H54 (cell line): ENCODE measurements at regions not wholly inside any gene's neighbourhood (a gene's known extent, or its start where the extent isn't known, plus 50 kb on each side); places are given as distances from the start of the nearest gene placed in this dataset.

Source experiments
- DNase-seq: peaks from one replicate; pipeline ENCODE4 v3.0.0; 2011; ENCODE audit warnings: low spot score, mixed read lengths; ENCODE audit not compliant: insufficient read length
- FAIRE-seq: peaks from 3 replicates; lab custom pipeline; 2011; peaks lifted over from hg19 to GRCh38; lab: Jason Lieb, UNC
- POLR2A ChIP-seq: IDR thresholded peaks from 2 replicates; pipeline ENCODE4 v1.6.1; 2011; ENCODE audit warnings: low read depth, mild to moderate bottlenecking, low read length

DNA sequence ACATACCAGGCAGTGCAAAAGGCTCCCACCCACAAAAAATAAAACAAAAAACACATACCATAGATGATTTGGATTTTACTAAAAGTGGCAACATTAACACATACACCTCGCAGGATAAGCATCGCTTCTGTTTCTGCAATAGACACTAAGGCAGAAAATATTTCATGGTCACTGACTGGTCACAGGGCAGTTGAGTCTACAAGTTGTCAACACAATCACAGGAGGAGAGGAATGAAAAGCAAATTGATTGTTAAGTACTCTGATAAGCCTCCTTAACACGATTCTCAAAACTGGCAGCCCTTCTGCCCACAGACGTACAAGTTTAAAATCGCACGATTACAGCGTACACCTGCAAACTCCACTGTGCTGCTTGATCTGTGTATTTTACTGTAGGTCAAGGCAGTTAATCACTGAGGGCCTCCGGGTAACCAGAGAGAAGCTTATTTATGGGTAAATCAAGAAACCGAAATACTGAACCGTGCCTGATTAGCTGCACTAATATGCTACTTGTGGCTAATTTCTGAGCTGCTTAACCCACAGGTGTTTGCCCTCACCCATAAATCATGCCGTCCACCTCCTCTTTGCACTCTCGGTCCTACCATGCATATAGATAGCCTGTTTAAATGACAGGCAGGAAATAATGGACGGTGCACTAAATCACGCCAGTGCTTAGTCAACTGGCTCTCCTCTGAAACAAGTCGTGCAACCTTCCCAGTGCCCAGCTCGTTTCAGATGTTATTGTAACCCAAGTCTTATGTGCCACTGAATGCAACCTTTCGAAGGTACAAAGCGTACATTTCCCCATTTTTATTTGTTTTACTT lies 659.4 kb upstream of the ADAMTS16 start:
- no peak for TF ChIP-seq POLR2A
- DNase-seq (no peak), FAIRE-seq (no peak)

DNA sequence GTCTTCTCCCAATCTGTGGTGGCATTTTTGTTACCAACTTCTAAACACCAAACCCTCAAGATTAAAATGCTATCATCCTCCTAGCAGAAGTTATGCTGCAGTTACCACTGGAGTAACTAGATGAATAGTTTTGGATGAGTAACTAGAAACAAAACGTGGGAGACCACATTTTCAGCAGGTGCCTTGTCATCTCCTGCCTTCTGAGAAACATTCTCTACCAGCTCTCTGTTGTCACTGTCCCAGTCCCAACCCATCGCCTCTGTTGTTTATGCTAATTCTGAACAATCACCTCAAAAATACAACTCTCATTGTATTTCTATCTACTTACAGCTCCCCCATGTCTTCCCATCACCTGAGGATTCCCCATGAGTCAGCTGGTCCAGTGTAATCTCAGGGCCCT lies 652.5 kb upstream of the ADAMTS16 start:
- no peak for FAIRE-seq

DNA sequence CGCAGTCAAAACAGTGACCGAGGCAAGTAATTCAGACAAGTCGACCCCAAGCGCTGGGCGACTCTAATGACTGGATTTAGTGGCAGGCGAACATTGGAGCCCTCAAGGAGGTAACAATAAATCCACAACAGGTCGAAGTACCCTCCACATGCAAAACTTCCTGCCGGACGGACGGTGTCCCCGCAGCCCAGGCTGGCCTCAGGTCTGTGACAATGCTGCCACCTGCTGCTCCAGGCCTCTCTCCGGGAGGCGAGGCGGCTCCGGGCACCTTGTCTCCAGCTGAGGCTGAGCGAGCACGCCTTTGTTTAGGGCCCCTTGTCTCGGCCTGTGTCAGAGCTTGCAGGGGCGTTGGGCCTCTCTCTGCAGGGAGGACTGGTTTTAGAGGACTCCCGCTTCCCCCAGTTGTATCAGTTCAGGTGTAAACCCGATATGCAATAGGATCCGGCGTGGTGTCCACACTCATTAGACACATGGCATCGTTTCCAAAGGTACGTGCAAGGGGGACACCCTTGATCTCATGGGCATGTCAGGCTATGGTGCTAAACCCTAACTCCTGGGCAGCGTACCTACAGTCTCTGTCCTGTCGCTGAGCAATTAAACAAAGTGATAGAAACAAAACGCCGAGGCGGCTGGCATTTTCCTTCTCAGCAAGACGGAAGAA lies 628.0 kb upstream of the ADAMTS16 start:
- DNase-seq (no peak), FAIRE-seq (no peak)
- TF ChIP-seq POLR2A = no peak

More for the DNA sequence above, 652.5 kb upstream of the ADAMTS16 start:
- DNase-seq = no peak
- TF ChIP-seq POLR2A = no peak

DNA sequence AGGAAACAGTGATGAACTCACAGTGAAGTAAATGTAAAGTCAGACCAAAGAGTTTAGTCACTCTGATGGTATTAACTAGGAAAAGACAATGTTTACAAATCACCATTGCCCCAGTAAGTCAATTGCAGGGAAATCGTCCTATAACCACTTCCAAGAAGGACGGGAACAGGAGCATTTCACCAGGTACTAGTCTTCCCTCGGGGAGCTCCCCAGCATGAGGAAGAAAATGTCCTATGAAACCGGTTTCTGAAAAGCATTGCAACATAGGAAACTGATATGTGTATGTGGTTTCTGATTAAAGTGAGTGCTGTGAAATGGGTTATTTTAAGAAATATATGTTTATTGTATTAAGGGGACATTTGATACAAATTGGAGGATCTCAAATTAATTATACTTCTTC lies 626.7 kb upstream of the ADAMTS16 start:
- no peak for TF ChIP-seq POLR2A
- FAIRE-seq = no peak
- no peak for DNase-seq

DNA sequence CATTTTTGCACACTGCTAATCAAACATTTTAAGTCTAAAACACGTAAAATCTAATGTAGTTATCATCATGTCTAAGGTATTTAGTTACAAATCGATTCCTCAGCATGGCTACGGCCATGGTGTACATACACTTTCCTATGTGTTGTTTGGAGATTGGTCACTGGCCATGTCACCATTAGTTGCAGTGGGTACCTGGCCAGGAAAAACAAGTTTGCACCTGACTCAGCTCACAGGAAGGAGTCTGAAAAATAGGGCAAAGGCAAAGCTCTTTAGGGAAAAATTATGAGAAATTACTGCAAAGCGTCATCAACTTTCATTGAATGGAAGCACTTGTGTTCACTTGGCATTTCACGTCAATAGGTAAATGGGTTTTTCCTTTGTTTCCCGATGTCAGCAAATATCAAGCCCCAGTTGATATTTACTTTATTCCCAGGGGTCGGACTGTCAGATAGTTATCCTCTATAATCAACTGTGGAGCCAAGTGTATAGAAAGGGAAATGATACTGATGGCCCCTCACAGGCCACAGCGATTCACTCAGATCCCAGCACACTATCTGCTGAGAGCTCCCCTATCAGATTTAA lies 626.0 kb upstream of the ADAMTS16 start:
- no peak for TF ChIP-seq POLR2A
- DNase-seq (no peak), FAIRE-seq (no peak)

GRCh38 chr5:4518903-4519672 lies 621.0 kb upstream of the ADAMTS16 start:
- no peak for DNase-seq
- TF ChIP-seq POLR2A = no peak
- FAIRE-seq = no peak

GRCh38 chr5:4520559-4520958 lies 619.6 kb upstream of the ADAMTS16 start:
- TF ChIP-seq POLR2A = no peak
- no peak for DNase-seq
- FAIRE-seq = no peak

DNA sequence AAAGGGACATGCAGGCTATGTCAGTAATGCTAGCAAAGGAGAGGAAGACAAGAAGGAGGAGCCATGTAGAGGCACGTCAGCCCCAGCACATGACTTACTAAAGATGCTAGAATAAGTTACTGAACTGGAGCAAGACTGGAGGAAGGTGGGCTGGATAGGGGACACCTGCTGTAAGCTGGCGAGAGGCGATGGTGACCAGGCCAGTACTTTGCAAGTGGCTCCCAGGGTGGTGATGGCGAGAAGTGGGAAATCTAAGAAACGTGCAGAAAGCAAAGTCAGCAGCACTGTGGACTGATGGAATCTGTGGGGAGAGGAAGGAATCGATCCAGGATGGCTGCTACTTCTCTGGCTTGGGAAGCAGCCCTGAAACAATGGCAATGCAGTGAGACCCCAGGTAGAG lies 617.1 kb upstream of the ADAMTS16 start:
- DNase-seq (no peak), FAIRE-seq (no peak)
- no peak for TF ChIP-seq POLR2A

GRCh38 chr5:4531756-4532704 lies 608.1 kb upstream of the ADAMTS16 start:
- TF ChIP-seq POLR2A = no peak
- no peak for FAIRE-seq
- DNase-seq = no peak

DNA sequence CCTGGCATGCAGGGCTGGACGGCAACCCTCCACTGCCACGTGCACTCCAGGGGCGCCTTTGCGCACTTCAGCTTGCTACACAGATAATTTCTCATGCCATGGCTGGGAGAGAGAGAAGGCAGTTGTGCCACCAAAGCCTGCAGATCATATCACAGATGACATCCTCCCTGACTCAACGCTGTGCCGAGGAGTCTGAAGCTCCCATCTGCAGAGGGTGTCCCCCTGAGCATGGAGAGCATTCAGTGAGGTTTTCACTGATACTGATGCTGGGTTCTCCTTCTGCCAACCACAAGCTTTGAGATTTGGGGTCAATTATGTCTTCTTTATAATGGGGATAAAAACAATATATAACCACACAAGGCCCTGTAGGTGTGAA lies 607.4 kb upstream of the ADAMTS16 start:
- FAIRE-seq (no peak), DNase-seq (no peak)
- no peak for TF ChIP-seq POLR2A

DNA sequence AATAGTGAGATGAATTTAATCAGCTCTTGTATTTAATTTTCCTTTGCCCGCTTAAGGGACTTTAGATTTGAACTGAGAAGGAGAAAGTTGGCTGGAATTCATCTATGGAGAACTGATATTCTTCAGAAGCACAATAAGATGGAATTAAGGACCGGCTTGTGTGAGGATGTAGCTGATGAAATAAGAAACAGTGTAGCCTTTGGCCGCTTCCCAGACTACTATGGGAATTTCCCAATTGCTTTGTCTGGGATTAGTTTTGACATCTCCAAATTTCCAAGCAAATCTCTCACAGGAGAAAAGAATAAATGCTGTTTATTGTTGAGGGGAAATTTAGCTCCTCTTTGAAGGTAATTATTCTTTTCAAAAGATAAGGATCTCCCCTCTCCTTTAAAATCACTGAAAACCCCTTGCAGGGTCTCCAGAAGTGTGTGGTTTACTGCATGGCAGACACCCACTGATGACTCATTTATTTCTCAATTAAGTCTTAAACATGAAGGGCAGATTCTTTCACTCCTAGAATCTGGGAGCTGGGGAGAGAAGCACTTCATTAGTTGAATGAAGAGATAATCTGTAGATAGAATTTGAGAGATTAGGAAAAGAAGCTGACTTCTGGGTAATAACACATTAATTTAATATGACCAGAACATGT lies 606.5 kb upstream of the ADAMTS16 start:
- no peak for FAIRE-seq
- TF ChIP-seq POLR2A = no peak
- DNase-seq = no peak

DNA sequence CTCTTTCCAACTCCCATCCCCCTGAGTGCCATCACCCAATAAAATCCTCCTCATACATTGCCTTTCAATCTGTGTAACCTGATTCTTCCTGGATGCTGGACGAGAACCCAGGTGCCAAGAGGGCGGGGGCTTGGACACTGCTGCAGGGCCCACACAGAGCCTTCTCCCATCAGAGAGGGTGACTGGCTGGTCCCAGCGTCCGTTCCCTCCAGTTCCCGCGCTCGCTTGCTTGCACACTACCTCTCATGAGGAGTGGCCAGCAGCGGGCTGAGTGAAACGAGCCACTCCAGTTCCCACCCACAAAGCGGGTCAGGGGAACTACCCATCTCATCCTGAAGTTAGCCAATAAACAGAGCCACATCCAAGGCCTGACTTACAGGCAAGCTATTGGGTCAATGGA lies 602.6 kb upstream of the ADAMTS16 start:
- DNase-seq (no peak), FAIRE-seq (no peak)
- no peak for TF ChIP-seq POLR2A
